Loucy (cell line): ENCODE measurements at regions not wholly inside any gene's neighbourhood (a gene's known extent, or its start where the extent isn't known, plus 50 kb on each side); places are given as distances from the start of the nearest gene placed in this dataset.

Source experiments
- H2AFZ ChIP-seq: fragments of 200-600 bp; sonication (generic); 2 replicates; pipeline ENCODE4 v1.6.0; 2016; ENCODE audit warnings: antibody characterized with exemption, mild to moderate bottlenecking, low read length, moderate library complexity
- H3F3A ChIP-seq: fragments of 200-600 bp; 2 replicates; pipeline ENCODE4 v1.6.0; 2016; ENCODE audit warnings: antibody characterized with exemption, low read depth, mild to moderate bottlenecking
- H3K27me3 ChIP-seq: fragments of 200-600 bp; sonication (generic); 2 replicates; pipeline ENCODE4 v1.6.1; 2014; ENCODE audit warnings: low read length, mild to moderate bottlenecking; ENCODE audit not compliant: insufficient read depth, poor library complexity, severe bottlenecking
- H3K36me3 ChIP-seq: fragments of 200-600 bp; sonication (generic); 2 replicates; pipeline ENCODE4 v1.6.1; 2016; ENCODE audit warnings: low read length; ENCODE audit not compliant: insufficient read depth
- H3K4me1 ChIP-seq: fragments of 200-600 bp; sonication (generic); 2 replicates; pipeline ENCODE4 v1.5.1; 2014; ENCODE audit warnings: low read length, mild to moderate bottlenecking; ENCODE audit not compliant: insufficient read depth, poor library complexity, severe bottlenecking
- H3K4me2 ChIP-seq: fragments of 200-600 bp; sonication (generic); 2 replicates; pipeline ENCODE4 v1.6.0; 2014; ENCODE audit warnings: antibody characterized with exemption, low read length, low read depth, mild to moderate bottlenecking; ENCODE audit not compliant: poor library complexity, severe bottlenecking
- H3K4me3 ChIP-seq: fragments of 200-600 bp; sonication (generic); 2 replicates; pipeline ENCODE4 v1.5.1; 2014; ENCODE audit warnings: low read length, mild to moderate bottlenecking, mixed read lengths; ENCODE audit not compliant: poor library complexity, severe bottlenecking
- H3K79me2 ChIP-seq: fragments of 200-600 bp; sonication (generic); 2 replicates; pipeline ENCODE4 v1.6.1; 2014; ENCODE audit warnings: low read length; ENCODE audit not compliant: insufficient read depth
- H3K9ac ChIP-seq: fragments of 200-600 bp; sonication (generic); 2 replicates; pipeline ENCODE4 v1.6.0; 2014; ENCODE audit warnings: mild to moderate bottlenecking, low read depth, low read length, moderate library complexity; ENCODE audit not compliant: poor library complexity, severe bottlenecking
- H3K9me2 ChIP-seq: fragments of 200-600 bp; sonication (generic); replicated peaks from 2 replicates; pipeline ENCODE4 v1.6.1; 2016; ENCODE audit warnings: low read depth, low read length, mixed read lengths
- H3K9me3 ChIP-seq: fragments of 200-600 bp; sonication (generic); 2 replicates; pipeline ENCODE4 v1.6.1; 2014; ENCODE audit warnings: mild to moderate bottlenecking, antibody characterized with exemption, low read length, low read depth; ENCODE audit not compliant: insufficient read depth
- H4K20me1 ChIP-seq: fragments of 200-600 bp; sonication (generic); 2 replicates; pipeline ENCODE4 v1.6.0; 2014; ENCODE audit warnings: antibody characterized with exemption, low read length, mild to moderate bottlenecking; ENCODE audit not compliant: insufficient read depth, poor library complexity, severe bottlenecking
- EZH2phosphoT487 ChIP-seq: fragments of 200-600 bp; IDR thresholded peaks from 2 replicates; pipeline ENCODE4 v1.6.1; 2018; ENCODE audit warnings: antibody characterized with exemption, mild to moderate bottlenecking, moderate library complexity, borderline replicate concordance
- TF ChIP-seq, protein P1 (sequence below): fragments of 200-600 bp; sonication (generic); conservative IDR thresholded peaks from 2 replicates; pipeline ENCODE4 v1.5.1; 2014; ENCODE audit warnings: mild to moderate bottlenecking, antibody characterized with exemption, low read length

DNA sequence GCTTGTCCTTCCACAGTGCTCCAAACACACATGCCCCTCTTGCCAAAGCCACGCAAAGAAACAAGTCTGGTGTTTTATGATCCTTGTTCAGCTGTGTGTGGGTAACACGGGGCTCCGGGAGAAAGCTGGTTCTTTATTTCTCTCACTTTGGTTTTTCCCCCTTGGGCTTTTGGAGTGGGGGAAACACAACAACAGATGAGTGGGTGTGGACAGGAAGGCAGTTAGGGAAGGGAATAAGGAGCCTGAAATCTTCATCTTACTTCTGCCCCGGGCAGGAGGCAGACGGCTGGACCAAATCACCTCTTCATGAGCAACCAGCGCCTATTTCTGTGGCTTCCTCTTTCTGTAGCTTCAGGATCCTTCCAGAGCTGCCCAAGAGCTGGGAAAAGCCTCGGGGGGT is 218.5 kb downstream of the PHETA1 start:
- TF ChIP-seq, protein P1, sequence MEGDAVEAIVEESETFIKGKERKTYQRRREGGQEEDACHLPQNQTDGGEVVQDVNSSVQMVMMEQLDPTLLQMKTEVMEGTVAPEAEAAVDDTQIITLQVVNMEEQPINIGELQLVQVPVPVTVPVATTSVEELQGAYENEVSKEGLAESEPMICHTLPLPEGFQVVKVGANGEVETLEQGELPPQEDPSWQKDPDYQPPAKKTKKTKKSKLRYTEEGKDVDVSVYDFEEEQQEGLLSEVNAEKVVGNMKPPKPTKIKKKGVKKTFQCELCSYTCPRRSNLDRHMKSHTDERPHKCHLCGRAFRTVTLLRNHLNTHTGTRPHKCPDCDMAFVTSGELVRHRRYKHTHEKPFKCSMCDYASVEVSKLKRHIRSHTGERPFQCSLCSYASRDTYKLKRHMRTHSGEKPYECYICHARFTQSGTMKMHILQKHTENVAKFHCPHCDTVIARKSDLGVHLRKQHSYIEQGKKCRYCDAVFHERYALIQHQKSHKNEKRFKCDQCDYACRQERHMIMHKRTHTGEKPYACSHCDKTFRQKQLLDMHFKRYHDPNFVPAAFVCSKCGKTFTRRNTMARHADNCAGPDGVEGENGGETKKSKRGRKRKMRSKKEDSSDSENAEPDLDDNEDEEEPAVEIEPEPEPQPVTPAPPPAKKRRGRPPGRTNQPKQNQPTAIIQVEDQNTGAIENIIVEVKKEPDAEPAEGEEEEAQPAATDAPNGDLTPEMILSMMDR: no peak
- TF ChIP-seq EZH2phosphoT487: no peak
- no peaks in the 10 kb centered on the region for H3F3A ChIP-seq
- no peaks in the 10 kb centered on the region for H3K27me3 ChIP-seq
- H3K9me3 ChIP-seq: no peaks in the 10 kb centered on the region
- no peaks in the 10 kb centered on the region for H3K36me3 ChIP-seq
- H3K4me2 ChIP-seq: no peak overlapping the region
- no peak overlapping the region for H3K4me3 ChIP-seq
- H3K4me1 ChIP-seq: peaks cover 3% of the 10 kb centered on the region
- H3K9ac ChIP-seq: no peak overlapping the region
- no peaks in the 10 kb centered on the region for H4K20me1 ChIP-seq
- H3K9me2 ChIP-seq: no peaks in the 10 kb centered on the region
- no peaks in the 10 kb centered on the region for H3K79me2 ChIP-seq
- no peak overlapping the region for H2AFZ ChIP-seq

DNA sequence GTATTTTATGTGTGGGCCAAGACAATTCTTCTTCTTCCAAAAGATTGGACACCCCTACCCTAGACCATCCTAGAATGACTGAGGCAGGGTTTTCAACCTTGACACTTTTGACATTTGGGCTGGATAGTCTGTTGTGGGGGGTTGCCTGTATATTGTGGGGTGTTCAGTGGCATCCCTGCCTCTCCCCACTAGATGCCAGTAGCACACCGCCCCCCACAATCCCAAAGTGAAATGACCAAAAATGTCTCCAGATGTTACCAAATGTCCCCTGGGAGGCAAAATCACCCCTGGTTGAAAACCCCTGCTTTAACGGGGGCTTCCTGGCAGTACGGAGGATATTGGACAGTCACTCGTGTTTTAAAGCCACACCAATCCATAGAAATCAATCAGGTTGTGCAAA is 219.6 kb downstream of the PHETA1 start:
- Histone ChIP-seq H3K27me3 (no peaks in the 10 kb centered on the region), H3K36me3 (no peaks in the 10 kb centered on the region), H3K9ac (no peak overlapping the region), H3K4me3 (no peak overlapping the region), H3K9me3 (no peaks in the 10 kb centered on the region), H3K79me2 (no peaks in the 10 kb centered on the region), H2AFZ (no peak overlapping the region), H4K20me1 (no peaks in the 10 kb centered on the region), H3K4me1 (peaks cover 3% of the 10 kb centered on the region), H3F3A (no peaks in the 10 kb centered on the region), H3K4me2 (no peak overlapping the region), H3K9me2 (no peaks in the 10 kb centered on the region)
- TF ChIP-seq EZH2phosphoT487: no peak
- TF ChIP-seq, protein P1: peak; percentile 41

DNA sequence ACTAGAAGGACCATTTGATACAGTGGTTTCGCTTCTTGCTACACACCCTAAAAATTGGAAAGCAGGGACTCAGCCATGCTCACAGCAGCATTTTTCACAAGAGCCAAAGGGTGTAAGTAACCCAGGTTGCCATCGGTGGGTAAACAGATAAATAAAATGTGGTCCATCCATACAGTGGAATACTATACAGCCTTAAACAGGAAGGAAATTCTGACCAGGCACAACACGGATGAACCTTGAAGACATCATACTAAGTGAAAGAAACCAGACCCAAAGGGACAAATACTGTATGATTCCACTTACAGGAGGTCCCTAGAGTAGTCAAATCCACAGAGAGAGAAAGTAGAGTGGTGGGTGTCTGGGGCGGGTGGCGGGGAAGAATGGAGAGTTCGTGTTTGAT is 220.9 kb downstream of the PHETA1 start:
- TF ChIP-seq, protein P1: no peak
- no peak for TF ChIP-seq EZH2phosphoT487
- H3K4me2 ChIP-seq: no peak overlapping the region
- no peak overlapping the region for H3K9ac ChIP-seq
- H3K36me3 ChIP-seq: no peaks in the 10 kb centered on the region
- H4K20me1 ChIP-seq: no peaks in the 10 kb centered on the region
- H3F3A ChIP-seq: no peaks in the 10 kb centered on the region
- H3K79me2 ChIP-seq: no peaks in the 10 kb centered on the region
- no peak overlapping the region for H2AFZ ChIP-seq
- no peaks in the 10 kb centered on the region for H3K27me3 ChIP-seq
- no peaks in the 10 kb centered on the region for H3K9me3 ChIP-seq
- peaks cover 3% of the 10 kb centered on the region for H3K4me1 ChIP-seq
- H3K4me3 ChIP-seq: no peak overlapping the region
- H3K9me2 ChIP-seq: no peaks in the 10 kb centered on the region
